MCF 10A (cell line): ENCODE measurements at regions not wholly inside any gene's neighbourhood (a gene's known extent, or its start where the extent isn't known, plus 50 kb on each side); places are given as distances from the start of the nearest gene placed in this dataset.

ENCODE experiments used
- BruUV-seq: library from RNA; stranded (reverse); fragments of 400-500 nt; replicated peaks from 2 replicates; lab custom pipeline; 2021; lab: Mats Ljungman, UMichigan
- CTCF ChIA-PET: fragments of 300-600 bp; sonication (Branson Sonifier 250); formaldehyde crosslinking; extraction: SDS; loops from one replicate; lab custom pipeline; 2021; ENCODE audit warnings: antibody characterized with exemption, inconsistent platforms; lab: Yijun Ruan, JAX
- POLR2A ChIA-PET: fragments of 300-600, 350-650 bp; sonication (Branson Sonifier 250); formaldehyde crosslinking; extraction: SDS; loops from one replicate; lab custom pipeline; 2020; ENCODE audit warnings: antibody characterized with exemption, inconsistent platforms; lab: Yijun Ruan, JAX
- DNase-seq: peaks from one replicate; pipeline ENCODE4 v3.0.0-alpha.2; 2018; ENCODE audit not compliant: unreplicated experiment
- H3K27ac Mint-ChIP-seq: one replicate; pipeline ENCODE4 v1.8.0; 2022; ENCODE audit warnings: mild to moderate bottlenecking, low read depth, mixed read lengths; ENCODE audit not compliant: unreplicated experiment
- H3K27me3 Mint-ChIP-seq: one replicate; pipeline ENCODE4 v1.8.0; 2022; ENCODE audit warnings: mixed read lengths; ENCODE audit not compliant: insufficient read depth, unreplicated experiment
- H3K36me3 Mint-ChIP-seq: one replicate; pipeline ENCODE4 v1.8.0; 2022; ENCODE audit warnings: mild to moderate bottlenecking, moderate library complexity, mixed read lengths; ENCODE audit not compliant: insufficient read depth, unreplicated experiment
- H3K4me1 Mint-ChIP-seq: one replicate; pipeline ENCODE4 v1.8.0; 2022; ENCODE audit warnings: mixed read lengths; ENCODE audit not compliant: insufficient read depth, unreplicated experiment
- H3K4me3 Mint-ChIP-seq: one replicate; pipeline ENCODE4 v1.8.0; 2022; ENCODE audit warnings: mild to moderate bottlenecking, moderate library complexity, mixed read lengths; ENCODE audit not compliant: unreplicated experiment
- H3K9me3 Mint-ChIP-seq: one replicate; pipeline ENCODE4 v1.8.0; 2022; ENCODE audit warnings: mixed read lengths; ENCODE audit not compliant: unreplicated experiment
- intact Hi-C: fragments of 100-400 bp; cut with micrococcal nuclease; formaldehyde crosslinking; loops from 2 replicates; pipeline ENCODE4 v1.14.1; 2022
- TF ChIP-seq, protein P1 (sequence below): fragments of 200-600 bp; IDR thresholded peaks from one replicate; pipeline ENCODE4 v1.8.0; 2022; ENCODE audit warnings: antibody characterized with exemption, mild to moderate bottlenecking; ENCODE audit not compliant: unreplicated experiment

- Mint-ChIP-seq H3K27ac (no peak overlapping the region), H3K9me3 (no peaks in the 10 kb centered on the region), H3K27me3 (peaks cover 21% of the 10 kb centered on the region), H3K4me1 (no peaks in the 10 kb centered on the region), H3K4me3 (no peak overlapping the region), H3K36me3 (no peaks in the 10 kb centered on the region)
- POLR2A ChIA-PET = no interaction called here
- BruUV-seq = no TSS peak
- DNase-seq = peak; percentile 8
- CTCF ChIA-PET = interaction anchor here (0.6 to 0.7 kb wide), 2 partner anchors 258 to 278 kb away, joined by 3 read pairs; no protein-coding TSS in a partner anchor
- TF ChIP-seq, protein P1, sequence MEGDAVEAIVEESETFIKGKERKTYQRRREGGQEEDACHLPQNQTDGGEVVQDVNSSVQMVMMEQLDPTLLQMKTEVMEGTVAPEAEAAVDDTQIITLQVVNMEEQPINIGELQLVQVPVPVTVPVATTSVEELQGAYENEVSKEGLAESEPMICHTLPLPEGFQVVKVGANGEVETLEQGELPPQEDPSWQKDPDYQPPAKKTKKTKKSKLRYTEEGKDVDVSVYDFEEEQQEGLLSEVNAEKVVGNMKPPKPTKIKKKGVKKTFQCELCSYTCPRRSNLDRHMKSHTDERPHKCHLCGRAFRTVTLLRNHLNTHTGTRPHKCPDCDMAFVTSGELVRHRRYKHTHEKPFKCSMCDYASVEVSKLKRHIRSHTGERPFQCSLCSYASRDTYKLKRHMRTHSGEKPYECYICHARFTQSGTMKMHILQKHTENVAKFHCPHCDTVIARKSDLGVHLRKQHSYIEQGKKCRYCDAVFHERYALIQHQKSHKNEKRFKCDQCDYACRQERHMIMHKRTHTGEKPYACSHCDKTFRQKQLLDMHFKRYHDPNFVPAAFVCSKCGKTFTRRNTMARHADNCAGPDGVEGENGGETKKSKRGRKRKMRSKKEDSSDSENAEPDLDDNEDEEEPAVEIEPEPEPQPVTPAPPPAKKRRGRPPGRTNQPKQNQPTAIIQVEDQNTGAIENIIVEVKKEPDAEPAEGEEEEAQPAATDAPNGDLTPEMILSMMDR = no peak
- intact Hi-C loops = no loop called here
Measured at GRCh38 chr5:68762201-68762600, 331.6 kb upstream of the SLC30A5 start.

- intact Hi-C loops = no loop called here
- ChIA-PET POLR2A (no interaction called here), CTCF (interaction anchor here (0.6 kb wide), 2 partner anchors 67 to 323 kb away, joined by 3 to 5 read pairs; no protein-coding TSS in a partner anchor)
- TF ChIP-seq, protein P1 = no peak
- Mint-ChIP-seq H3K9me3 (no peaks in the 10 kb centered on the region), H3K27me3 (peaks cover 38% of the 10 kb centered on the region), H3K27ac (no peak overlapping the region), H3K4me1 (no peaks in the 10 kb centered on the region), H3K36me3 (no peaks in the 10 kb centered on the region), H3K4me3 (no peak overlapping the region)
- BruUV-seq = no TSS peak
- no peak for DNase-seq
Measured at GRCh38 chr5:68766952-68767464, 326.8 kb upstream of the SLC30A5 start.

- no peak overlapping the region for H3K4me3 Mint-ChIP-seq
- H3K27ac Mint-ChIP-seq = no peak overlapping the region
- no TSS peak for BruUV-seq
- peaks cover 38% of the 10 kb centered on the region for H3K27me3 Mint-ChIP-seq
- H3K36me3 Mint-ChIP-seq = no peaks in the 10 kb centered on the region
- intact Hi-C loops = no loop called here
- TF ChIP-seq, protein P1 = no peak
- ChIA-PET CTCF (no interaction called here), POLR2A (no interaction called here)
- DNase-seq = no peak
- H3K4me1 Mint-ChIP-seq = no peaks in the 10 kb centered on the region
- H3K9me3 Mint-ChIP-seq = no peaks in the 10 kb centered on the region
Measured at GRCh38 chr5:68770551-68770950, 323.3 kb upstream of the SLC30A5 start.

GRCh38 chr5:68771221-68771620 is 322.6 kb upstream of the SLC30A5 start:
- Mint-ChIP-seq H3K36me3 (no peaks in the 10 kb centered on the region), H3K27ac (no peak overlapping the region), H3K9me3 (no peaks in the 10 kb centered on the region), H3K4me1 (no peaks in the 10 kb centered on the region), H3K27me3 (peaks cover 31% of the 10 kb centered on the region), H3K4me3 (no peak overlapping the region)
- BruUV-seq = no TSS peak
- TF ChIP-seq, protein P1 = no peak
- POLR2A ChIA-PET = no interaction called here
- CTCF ChIA-PET = no interaction called here
- intact Hi-C loops = no loop called here
- DNase-seq = no peak
